NCI-H1417 (cell line): ENCODE measurements at regions not wholly inside any gene's neighbourhood (a gene's known extent, or its start where the extent isn't known, plus 50 kb on each side); places are given as distances from the start of the nearest gene placed in this dataset.

Source experiments
- DNase-seq, 3 experiments: peaks; one replicate each; lab custom pipeline; 2025; lab: John Stamatoyannopoulos, UW

DNA sequence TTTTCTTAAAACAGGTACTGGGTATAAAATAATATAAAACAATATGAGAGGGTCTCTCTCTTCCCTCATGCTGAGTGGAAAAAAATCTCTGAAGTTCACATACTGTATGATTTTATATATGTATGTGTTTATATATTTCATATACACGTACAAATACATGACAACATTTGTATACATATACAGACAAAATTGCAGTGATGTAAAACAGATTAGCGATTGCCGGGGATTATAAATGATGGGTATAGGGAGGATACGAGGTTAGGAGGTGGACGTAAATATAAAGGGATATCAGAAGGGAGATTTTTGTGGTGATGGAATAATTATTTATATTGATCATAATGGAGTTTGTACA is 194.8 kb upstream of the PRSS16 start:
- DNase-seq, result no peak

DNA sequence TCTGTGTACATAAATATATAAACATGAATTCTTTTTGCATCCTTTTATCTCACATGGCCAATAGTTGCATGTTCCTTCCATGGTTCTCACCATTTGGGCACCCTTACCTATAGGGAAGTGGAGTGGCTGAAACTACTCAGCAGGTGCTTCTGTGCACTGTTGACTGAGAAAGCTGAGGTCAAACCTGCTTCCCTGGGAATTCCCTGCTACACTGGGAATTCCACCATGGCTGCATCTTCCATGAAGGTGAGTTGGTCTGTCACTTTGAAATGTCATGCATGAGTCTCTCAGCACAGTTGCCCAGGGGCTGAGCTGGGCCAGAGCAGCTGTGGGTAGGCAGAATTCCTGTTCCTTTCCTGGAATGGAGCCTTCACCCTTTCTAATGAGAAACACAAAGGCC is 193.8 kb upstream of the PRSS16 start:
- no peak for DNase-seq

DNA sequence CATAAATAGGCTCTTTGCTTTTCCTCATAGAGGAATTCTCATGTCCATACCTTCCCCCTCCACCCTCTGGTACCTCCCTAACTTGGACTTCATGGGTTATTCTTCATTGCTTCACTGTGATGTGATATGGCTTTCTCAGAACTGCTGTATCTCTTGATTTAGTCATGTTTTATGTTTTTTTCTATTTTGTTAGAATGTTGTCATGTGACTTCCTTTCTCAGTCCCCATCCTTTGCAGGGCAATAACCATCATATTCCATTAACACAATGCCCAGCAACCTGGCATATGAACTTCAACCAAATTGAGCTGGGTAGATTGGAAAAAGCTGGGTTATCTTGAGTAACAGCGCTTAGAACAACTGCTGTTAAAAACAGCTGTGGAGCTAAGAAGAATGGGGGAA is 190.9 kb upstream of the PRSS16 start:
- DNase-seq, result no peak

DNA sequence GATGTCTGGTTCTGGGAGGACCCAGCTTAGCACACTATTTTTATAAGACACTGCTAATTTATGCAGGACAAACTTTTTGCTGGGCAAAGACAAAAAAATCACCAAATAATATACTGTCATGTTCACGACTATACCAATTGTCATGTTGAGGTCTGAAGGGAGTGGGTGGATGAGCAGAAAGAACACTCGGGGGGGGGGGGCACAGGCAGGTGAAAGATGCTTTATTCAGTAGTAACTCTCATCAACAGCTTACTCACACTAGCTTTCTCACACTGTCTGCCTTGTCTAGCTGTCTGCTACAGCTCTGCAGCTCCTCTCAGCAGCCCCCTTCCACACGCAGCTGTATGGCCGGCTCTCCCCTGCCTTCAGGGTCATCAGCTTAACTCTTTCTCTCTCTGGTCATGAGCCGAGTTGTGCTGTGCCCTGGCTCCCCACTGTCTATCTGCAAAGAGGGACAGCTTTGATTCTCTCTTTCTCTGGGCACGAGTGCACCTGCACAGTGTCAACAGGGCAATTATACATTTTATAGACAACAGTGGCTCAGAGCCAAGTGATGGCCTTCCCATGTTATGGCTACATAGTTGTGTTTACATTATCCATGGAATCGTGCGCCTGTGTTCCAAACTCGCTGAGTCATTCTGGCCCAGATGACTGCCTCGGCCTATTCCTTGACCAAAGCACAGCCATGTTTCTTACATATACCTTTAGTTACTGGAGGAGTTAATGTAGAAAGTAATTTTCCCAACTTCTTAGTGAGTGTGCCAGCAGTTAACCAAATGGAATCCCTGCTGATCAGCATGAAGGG is 187.7 kb upstream of the PRSS16 start:
- DNase-seq, result peak; percentile 45 to 98 (median 88)

DNA sequence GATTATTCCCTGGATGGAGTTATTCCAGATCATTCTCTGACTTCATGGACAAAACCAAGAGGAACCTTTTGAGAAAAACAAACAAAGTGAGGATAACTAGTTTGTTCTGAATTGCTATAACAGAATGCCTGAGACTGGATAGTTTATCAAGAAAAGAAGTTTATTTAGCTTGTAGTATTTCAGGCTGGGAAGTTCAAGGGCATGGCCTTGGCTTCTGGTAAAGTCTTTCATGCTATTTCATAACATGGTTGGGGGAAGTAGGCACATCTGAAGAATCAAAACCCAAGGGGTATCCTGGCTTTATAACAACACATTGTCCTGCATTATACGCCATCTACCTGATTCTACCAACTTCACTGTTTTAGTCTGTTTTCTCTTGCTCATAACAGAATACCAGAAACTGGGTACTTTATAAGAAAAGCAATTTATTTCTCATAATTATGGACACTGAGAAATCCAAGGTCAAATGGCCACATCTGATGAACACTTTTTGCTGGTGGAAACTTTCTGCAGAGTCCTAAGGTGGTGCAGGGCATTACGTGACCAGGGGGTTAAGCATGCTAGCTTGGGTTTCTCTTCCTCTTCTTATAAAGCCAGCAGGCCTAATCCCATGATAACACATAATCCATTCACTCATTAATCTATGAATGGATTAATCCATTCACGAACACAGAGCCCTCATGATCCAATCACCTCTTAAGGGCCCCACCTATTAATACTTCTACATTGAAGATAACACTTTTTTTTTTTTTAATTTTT is 186.1 kb upstream of the PRSS16 start:
- DNase-seq, result no peak

DNA sequence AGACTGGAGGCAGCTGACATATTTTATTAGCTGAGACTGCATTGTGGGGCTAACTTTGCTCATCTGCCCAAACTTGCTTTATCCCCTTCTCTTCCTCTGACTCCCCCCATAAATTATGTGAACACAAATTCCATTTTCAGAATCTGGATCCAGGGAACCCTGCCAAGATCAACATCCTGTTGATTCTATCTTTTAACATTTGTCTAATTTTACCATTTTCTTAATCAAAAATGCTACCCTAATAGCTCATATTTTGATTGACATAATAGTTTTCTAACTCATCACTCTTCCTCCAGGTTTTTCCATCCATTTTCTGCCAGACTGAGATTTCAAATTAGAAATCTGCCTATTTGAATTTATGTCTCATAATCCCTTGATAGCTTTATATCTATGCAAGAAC is 184.7 kb upstream of the PRSS16 start:
- no peak for DNase-seq

DNA sequence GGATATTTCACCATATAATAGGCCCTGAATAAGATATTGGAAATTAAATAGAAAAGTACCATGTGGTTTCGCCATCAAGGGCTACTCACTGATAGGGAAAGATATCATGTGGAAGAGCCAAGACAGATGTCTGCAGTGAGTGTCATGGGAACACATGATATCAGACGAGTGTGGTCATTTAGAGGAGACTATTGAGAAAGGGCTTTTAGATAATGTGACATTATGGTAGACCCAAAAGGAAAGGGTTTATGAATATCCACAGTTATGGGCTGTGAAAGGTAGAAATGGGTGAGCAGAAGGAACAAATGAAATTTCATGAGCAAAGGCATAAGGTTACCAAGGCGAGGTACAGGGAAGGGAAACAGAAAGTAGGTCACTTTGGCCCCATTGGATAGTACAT is 182.3 kb upstream of the PRSS16 start:
- DNase-seq, result no peak

DNA sequence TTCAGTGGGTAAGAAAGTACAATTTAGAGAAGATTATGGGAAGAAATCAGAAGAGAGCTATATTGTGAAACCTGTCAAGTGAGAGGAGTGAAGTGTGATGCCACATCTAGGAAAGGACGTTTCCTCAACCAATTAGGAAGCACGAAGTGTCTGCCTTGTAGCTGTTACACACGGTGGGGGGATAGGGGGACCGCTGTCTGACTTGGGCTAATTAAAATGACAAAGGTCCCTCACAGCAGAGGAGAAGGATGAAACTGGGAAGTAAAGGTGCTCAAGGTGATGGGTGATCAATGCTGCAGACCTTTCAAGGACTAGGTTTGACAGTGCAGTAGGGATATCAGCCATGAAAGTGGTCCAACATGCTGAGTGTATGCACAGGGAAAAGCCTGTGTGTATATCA is 181.1 kb upstream of the PRSS16 start:
- DNase-seq, result no peak

DNA sequence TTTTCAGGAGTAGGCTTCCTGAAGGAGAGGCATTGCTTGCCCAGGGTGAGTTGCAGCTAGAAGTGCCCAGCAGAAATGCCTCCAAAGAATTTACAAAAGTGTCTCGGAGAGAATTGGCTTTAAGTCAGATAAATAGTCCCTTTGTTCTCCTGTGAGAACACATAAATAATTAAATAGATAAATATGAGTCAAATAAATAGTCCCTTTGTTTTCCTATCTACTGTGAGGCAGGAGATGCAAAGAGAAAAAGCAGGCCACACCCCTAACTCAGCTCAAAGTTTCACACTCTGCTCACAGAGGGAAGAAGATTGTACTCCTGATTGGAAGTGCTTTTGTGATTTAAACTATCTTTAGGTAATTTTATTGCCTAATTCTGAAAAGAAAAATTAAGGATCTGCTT is 180.7 kb upstream of the PRSS16 start:
- no peak for DNase-seq

DNA sequence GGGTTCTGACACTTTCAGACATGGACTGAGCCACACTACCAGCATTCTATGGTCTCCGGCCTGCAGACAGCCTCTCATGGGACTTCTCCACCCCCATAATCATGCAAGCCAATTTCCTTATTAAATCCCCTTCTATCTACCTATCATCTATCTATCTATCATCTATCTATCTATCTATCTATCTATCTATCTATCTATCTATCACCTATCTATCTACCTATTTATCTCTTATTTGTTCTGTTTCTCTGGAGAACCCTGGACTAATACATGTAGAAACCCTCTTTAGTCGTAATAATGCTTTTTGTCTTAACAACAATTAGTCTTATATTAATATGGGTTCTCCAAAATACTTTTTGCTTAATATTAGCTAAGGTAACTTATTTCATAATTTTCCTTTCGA is 174.1 kb upstream of the PRSS16 start:
- no peak for DNase-seq

DNA sequence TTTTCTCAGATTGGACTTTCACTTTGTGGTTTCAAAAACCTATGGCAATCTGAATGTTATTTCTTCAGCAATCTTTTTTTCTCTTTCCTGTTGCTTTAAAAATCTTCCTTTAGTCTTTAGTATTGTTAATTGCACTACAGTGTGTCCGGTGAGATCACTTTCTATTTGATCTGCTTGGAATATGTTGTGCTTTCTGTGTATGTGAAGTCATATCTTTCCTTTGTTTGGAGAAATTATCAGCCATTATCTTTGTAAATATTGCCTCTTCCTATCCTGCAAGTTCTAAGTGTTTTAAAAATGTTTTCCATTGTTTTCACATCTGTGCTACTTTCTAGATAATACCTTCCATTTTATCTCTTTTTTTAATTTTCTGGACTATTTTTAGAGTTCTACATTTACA is 171.4 kb upstream of the PRSS16 start:
- peak in 1 of 3 experiments; percentile 15 for DNase-seq

DNA sequence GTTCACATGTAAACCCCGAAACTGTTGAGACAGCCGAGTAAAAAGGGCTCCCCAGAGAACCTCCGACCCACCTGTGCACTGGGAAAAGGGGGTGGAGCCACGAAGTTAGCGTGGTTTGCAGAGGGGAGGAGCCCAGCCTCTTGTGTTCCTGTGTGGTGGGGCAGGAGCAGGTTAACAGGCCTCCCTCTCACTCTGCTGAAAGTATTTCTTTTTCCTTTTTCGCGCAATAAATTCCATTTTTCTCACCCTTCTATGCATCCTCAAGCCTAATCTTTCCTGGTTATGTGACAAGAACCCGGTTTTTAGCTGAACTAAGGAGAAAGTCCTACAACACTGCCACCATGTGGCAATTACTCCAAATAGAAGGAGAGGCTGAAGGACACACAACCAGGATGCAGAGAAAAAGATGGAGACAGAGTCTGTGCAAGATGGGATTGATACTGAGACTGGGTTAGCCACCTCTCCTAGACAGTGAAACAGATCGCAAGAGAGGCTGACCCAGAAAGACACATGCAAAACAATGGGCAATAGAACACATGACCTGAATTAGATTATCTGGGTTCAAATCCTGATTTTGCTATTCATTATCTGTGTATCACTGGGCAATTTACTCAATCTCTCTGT is 168.7 kb upstream of the PRSS16 start:
- DNase-seq, result peak; percentile 65 to 89 (median 82)

DNA sequence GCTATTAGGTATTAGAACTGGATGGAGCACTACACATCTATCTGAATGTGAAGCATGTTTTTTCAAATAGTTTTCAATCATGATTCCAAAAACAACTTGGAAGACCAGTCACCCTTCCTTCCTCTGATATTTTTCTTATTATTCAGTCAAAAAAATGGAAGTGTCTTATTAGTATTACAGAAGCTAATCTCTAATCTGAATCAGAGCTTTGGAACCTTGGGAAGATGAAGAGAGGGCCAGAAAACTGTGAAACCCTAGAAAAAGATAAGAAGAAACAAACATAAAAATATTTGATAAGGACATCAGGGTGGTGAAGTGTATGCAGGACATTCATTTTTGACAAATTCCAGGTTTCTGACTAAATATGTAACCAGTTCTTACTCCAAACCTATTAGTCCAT is 166.3 kb upstream of the PRSS16 start:
- DNase-seq, result no peak

DNA sequence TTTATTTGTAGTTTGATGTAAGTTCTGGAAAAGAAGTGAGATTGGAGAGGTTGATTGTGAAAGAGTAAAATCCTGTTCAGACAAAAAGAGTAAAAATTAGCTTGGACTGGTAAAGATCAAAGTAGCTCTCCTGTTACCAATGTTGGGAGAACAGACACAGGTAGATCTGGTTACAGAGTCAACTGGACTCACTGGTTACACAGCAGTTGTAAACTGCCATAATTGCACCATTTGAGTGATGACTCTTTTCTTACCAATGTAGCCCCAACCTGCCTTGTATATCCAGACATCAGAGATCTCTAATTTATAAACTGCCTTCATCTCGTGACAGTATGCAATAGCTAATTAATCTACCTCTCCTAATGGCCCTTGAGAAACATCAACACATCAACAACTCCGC is 165.6 kb upstream of the PRSS16 start:
- peak in 2 of 3 experiments; percentile 5 to 40 for DNase-seq

DNA sequence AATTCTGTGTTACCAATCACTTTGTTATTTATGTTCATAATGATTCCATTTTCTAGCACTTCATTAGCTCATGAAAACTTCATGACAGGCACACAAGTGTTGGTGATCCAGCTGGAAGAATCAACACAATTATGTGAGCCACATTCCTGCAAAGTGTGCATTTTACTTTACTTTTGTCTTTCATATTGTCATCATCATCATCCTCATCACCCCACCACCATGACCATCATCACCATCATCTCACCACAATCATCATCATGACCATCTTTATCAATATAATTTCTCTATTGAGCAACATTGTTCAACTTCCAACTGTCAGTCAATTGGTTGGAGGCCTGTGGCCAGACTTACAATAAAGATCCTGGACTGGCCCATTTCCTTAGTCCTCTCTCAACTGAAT is 159.4 kb upstream of the PRSS16 start:
- DNase-seq, result no peak

DNA sequence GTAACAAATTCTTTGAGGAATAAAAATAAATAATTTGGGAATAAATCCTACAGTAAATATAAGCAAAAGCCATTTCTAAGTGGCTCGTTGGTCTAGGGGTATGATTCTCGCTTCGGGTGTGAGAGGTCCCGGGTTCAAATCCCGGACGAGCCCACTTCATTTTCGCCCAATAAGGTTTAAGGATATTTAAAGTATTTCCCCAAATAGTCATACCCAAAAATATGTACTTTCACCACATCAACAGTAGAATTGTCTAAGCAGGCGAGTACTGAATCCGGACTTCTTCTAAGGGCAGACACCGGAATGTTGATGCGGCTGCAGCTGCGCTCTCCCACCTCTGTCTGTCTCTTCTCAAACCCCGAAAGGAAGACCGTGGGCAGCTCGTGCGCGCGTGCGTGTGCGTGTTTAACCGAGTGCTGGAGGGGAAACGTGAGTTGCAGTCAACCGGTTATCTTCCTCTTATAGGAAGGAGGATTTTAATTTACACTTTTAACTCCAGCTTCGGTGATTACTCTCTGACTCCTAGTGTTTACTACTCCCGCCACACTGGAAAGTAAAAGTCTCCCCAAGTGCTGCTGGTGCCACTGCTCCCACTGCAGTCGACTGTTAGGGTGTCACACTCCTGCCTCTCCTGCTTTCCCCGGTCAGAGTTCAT is 155.7 kb upstream of the PRSS16 start:
- no peak for DNase-seq

DNA sequence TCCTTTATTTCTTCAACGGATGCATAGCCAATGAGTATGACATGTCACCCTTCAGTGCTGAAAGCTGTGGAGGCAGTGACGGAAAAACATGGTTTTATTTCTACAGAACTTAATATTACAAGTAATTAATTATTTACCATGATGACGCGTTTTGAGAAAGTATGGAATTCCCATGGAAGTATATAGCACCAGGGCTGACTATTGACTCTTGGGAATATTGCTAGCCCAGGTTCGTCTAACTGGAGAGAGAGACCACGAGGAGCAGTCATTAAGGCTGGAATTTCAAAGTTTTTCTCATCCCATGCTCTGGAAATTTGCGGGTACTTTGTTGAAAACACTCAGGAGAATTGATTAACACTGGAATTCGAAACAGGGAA is 155.2 kb upstream of the PRSS16 start:
- DNase-seq, result no peak

DNA sequence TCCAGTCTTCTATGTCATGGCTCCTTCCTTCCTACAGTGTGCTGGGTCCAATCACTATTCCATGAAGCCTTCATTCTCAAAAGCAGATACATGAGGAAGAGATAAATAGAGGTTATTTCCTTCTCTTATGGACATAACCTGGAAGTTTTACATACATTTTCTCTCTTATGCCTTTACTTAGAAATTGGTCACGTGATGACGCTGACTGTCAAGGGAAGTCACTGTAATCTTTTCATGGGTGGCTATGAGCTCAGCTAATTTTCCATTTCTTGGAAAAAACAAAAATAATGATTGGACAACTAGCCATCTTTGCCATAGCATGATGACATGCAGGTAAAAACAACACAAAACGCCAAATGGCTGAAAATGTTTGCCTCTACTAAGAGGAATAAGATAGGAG is 151.6 kb upstream of the PRSS16 start:
- DNase-seq, result no peak

DNA sequence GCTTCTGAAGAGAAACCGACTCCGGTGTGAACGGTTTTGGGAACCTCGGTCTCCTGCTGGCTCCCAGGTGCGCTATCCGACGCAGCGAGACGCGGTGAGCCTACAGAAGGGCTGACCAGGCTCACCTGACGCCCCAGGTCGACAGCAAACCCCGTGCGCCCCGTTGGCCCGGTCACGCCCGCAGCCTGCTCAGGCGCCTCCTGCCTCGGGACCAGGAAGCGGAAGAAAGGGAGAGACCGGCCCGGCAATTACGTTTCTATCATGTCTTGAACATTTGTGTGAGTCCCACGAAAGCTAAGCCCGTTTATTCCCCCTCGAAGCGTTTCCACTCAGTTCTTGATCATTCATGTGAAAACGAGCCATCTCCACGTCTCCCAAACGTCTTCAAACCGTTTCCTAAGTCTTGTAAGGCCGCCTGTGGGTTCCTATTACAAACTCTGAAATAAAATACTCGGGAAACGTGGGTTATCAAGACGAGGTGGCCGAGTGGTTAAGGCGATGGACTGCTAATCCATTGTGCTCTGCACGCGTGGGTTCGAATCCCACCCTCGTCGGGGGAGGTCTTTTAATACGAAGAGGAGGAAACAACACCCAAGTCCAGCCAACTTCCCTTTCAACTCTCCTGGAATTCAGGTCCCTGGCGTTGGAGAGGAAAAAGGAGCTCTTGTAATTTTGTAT is 150.5 kb upstream of the PRSS16 start:
- DNase-seq, result no peak

DNA sequence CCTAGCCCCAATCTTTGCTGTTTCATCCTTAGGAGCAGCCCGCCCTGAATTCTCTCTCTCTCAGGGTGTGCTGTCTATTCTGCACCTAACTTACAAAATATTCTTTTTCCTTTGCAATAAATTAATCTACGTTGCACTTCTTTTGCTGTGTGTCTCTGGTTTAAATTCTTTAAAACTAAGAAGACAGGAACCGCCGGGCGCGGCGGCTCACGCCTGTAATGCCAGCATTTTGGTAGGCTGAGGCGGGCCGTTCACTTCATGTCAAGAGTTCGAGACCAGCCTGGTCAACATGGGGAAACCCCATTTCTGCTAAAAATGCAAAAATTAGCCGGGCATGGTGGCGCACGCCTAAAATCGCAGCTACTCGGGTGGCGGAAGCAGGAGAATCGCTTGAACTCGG is 148.5 kb upstream of the PRSS16 start:
- no peak for DNase-seq

DNA sequence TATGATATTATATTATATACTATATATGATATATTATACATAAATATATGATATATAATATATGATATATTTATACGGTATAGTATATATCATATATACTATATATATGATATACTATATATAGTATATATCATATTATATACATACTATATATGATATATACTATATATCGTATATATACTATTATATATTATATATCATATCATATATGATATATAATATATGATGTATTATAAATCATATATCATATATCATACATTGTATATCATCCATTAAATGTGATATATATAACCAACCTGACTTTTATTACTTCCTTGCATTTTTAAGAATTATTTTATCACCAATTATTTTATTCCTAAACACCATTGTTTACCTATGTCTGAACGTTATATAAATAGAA is 146.6 kb upstream of the PRSS16 start:
- no peak for DNase-seq

DNA sequence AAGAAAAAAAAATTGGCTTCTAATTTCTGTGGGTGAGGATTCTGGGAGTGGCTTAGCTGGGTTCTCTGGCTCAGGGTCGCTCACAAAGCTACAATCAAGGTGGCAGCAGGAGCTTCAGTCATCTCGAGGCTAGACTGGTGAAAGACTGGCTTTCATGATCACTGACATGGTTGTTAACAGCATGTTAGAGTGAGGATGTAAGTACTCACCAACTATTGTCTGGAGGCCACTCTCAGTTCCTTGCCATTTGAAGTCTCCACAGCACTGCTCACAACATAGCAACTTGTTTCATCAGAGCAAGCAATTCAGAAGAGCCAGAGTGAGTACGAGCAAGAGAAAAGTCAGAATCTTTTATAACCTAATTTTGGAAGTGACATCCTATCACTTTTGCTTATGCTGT is 145.7 kb upstream of the PRSS16 start:
- DNase-seq, result no peak
